NT2/D1 (cell line): ENCODE measurements at regions not wholly inside any gene's neighbourhood (a gene's known extent, or its start where the extent isn't known, plus 50 kb on each side); places are given as distances from the start of the nearest gene placed in this dataset.

Experiments
- DNase-seq: peaks from one replicate; pipeline ENCODE4 v3.0.0-alpha.2; 2011; ENCODE audit warnings: low read depth, low spot score
- H3K27me3 ChIP-seq: 2 replicates; pipeline ENCODE4 v1.6.0; 2011; ENCODE audit warnings: mild to moderate bottlenecking; ENCODE audit not compliant: insufficient read length, insufficient read depth
- H3K36me3 ChIP-seq: 2 replicates; pipeline ENCODE4 v1.6.1; 2011; ENCODE audit warnings: mild to moderate bottlenecking, low read length, mixed read lengths; ENCODE audit not compliant: insufficient read depth, insufficient read length
- H3K4me1 ChIP-seq: 2 replicates; pipeline ENCODE4 v1.5.1; 2011; ENCODE audit not compliant: insufficient read depth, insufficient read length
- H3K4me3 ChIP-seq: 2 replicates; pipeline ENCODE4 v1.5.1; 2011; ENCODE audit warnings: low read depth; ENCODE audit not compliant: insufficient read length
- H3K9ac ChIP-seq: 2 replicates; pipeline ENCODE4 v1.6.0; 2011; ENCODE audit warnings: low read depth; ENCODE audit not compliant: insufficient read length
- H3K9me3 ChIP-seq: 2 replicates; pipeline ENCODE4 v1.5.1; 2011; ENCODE audit warnings: mild to moderate bottlenecking, low read length; ENCODE audit not compliant: insufficient read depth
- SUZ12 ChIP-seq: IDR thresholded peaks from 2 replicates; pipeline ENCODE4 v1.6.1; 2011; ENCODE audit not compliant: insufficient read length, insufficient read depth; ENCODE audit errors: extremely low read depth
- YY1 ChIP-seq: IDR thresholded peaks from 2 replicates; pipeline ENCODE4 v1.6.1; 2011; ENCODE audit not compliant: insufficient read length, insufficient read depth
- ZNF274 ChIP-seq: IDR thresholded peaks from 2 replicates; pipeline ENCODE4 v1.6.1; 2011; ENCODE audit warnings: mild to moderate bottlenecking, low read depth, low read length

DNA sequence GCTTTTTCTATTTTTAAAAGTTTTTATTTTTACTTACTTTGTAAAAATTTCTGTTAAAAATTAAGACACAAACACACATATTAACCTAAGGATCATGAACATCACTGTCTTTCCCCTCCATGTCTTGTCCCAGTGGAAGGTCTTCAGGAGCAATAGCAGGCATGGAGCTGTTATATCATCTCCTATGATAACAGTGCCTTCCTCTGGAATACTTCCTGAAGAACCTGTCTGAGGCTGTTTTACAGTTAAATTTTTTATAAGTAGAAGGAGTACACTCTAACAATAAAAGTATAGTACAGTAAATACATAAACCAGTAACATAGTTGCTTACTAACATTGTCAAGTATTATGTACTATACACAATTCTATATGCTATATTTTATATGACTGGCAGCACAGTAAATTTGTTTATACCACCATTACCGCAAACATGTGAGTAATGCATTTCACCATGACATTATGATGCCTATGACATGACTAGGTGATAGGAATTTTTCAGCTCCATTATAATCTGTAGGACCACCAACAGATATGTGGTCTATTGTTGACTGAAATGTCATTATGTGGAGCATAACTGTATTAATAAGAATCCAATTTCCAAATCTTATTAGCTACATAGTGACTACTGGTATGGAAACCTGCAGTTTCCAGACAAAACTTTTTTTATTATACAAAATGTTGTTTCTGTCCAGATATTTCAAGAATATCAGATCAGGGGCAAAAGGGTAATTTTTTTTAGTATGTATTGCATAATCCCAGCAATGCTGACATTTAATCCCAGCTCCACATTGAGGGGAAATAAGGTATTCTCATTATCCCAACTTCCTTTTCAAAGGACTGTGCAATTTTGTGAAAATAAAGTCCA is 337.2 kb upstream of the SLC39A10 start:
- Histone ChIP-seq H3K9ac (no peak overlapping the region), H3K4me1 (no peaks in the 10 kb centered on the region), H3K9me3 (no peaks in the 10 kb centered on the region), H3K36me3 (no peaks in the 10 kb centered on the region), H3K4me3 (no peak overlapping the region), H3K27me3 (no peaks in the 10 kb centered on the region)
- DNase-seq, result no peak
- TF ChIP-seq ZNF274, result no peak
- TF ChIP-seq SUZ12, result no peak
- TF ChIP-seq YY1, result no peak

- H3K4me3 ChIP-seq, result no peak overlapping the region
- H3K9ac ChIP-seq, result no peak overlapping the region
- no peak for DNase-seq
- H3K36me3 ChIP-seq, result no peaks in the 10 kb centered on the region
- H3K9me3 ChIP-seq, result no peaks in the 10 kb centered on the region
- no peaks in the 10 kb centered on the region for H3K4me1 ChIP-seq
- no peak for TF ChIP-seq ZNF274
- TF ChIP-seq YY1, result no peak
- no peak for TF ChIP-seq SUZ12
- H3K27me3 ChIP-seq, result no peaks in the 10 kb centered on the region
Measured at GRCh38 chr2:195319112-195319460, 337.9 kb upstream of the SLC39A10 start.

DNA sequence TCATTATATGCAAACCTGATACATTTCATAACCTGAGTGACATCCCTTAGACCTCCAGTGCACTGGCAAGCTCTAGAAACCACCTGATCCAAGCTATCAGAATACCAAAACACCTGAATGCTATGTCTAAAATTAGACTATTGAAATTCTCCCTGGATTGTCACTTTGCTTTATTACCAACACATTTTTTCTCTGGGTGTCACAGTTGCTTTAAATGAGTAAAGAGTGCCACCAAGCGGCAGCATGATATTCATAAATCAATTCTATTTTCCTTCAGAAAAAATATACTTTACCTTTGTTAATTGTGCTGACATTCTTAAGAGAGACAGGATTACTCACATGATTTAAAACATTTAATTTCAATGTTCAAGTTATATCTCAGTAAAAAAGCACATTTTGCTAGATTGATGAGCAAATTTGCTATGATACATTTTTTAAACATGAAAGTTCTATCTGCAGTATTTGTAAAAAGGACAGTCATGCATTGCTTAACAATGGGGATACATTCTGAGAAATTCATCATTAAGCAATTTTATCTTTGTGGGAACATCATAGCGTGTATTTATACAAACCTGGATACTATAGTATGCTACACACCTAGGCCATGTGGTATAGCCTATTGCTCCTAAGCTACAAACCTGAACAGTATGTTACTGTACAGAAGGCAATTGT is 338.4 kb upstream of the SLC39A10 start:
- DNase-seq, result peak; percentile 16
- Histone ChIP-seq H3K9ac (no peak overlapping the region), H3K4me3 (no peak overlapping the region), H3K27me3 (no peaks in the 10 kb centered on the region), H3K9me3 (no peaks in the 10 kb centered on the region), H3K36me3 (no peaks in the 10 kb centered on the region), H3K4me1 (no peaks in the 10 kb centered on the region)
- TF ChIP-seq YY1 (no peak), ZNF274 (no peak), SUZ12 (no peak)

DNA sequence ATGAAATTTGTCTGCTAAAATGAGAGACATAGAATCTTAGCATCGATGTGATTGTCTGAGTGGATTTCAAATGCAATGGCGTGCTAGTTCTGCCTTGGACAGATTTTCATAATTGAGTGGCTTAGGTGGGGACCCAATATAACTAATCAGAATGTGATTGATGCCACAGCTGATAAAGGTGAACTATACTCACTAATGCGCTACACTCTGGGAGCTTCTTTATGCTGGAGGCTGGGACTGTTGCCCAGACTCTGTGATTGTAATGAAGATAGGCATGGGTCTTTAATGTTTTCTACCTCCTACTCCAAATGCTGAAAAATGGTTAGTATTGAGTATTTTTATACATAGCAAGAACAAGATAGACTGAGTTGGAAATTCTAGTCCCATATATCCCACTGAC is 339.5 kb upstream of the SLC39A10 start:
- Histone ChIP-seq H3K9me3 (no peaks in the 10 kb centered on the region), H3K4me1 (no peaks in the 10 kb centered on the region), H3K9ac (no peak overlapping the region), H3K4me3 (no peak overlapping the region), H3K27me3 (no peaks in the 10 kb centered on the region), H3K36me3 (no peaks in the 10 kb centered on the region)
- DNase-seq, result no peak
- no peak for TF ChIP-seq SUZ12
- TF ChIP-seq YY1, result no peak

DNA sequence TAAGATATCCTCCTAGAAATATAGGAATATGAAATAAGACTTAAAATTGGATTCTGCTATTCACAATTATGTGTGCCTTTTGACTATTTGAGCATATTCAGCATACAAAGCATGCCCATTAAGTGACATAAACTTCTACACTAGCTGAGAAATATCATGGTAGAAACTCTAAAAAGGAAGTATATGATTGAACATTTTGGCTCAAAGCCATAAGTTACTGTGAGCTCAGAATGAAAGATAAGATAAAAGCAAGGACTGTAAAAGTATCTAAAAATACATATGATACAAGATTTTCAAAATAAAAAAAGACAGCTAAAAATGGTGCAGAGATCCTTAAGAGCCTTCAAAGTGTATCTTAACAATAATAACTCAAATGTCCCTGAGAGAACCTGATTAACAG is 340.5 kb upstream of the SLC39A10 start:
- H3K27me3 ChIP-seq, result no peaks in the 10 kb centered on the region
- TF ChIP-seq YY1 (no peak), SUZ12 (no peak), ZNF274 (no peak)
- no peak overlapping the region for H3K4me3 ChIP-seq
- no peaks in the 10 kb centered on the region for H3K9me3 ChIP-seq
- DNase-seq, result no peak
- H3K36me3 ChIP-seq, result no peaks in the 10 kb centered on the region
- no peak overlapping the region for H3K9ac ChIP-seq
- H3K4me1 ChIP-seq, result no peaks in the 10 kb centered on the region

DNA sequence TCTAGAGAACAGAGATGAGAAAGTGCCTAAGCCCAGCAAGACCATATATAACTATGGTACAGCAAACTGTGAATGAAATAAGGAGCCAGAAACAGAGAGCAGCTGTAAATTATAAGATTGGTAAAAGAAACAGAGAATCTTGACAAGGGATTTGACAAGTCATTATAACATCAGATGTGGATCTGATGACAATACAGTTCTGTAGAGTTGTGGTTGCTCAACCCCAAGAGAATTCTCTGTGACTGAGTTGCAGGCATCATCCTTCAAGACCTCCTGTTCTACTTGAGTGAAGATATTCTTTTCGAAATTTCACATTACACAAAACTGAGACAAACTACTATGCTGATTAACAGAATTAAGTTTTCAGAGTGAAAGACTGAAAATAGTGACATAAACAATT is 343.1 kb upstream of the SLC39A10 start:
- Histone ChIP-seq H3K9ac (no peak overlapping the region), H3K36me3 (no peaks in the 10 kb centered on the region), H3K4me1 (no peaks in the 10 kb centered on the region), H3K9me3 (no peaks in the 10 kb centered on the region), H3K4me3 (no peak overlapping the region), H3K27me3 (no peaks in the 10 kb centered on the region)
- DNase-seq, result no peak
- no peak for TF ChIP-seq YY1
- TF ChIP-seq ZNF274, result no peak
- TF ChIP-seq SUZ12, result no peak

GRCh38 chr2:195312662-195313061 is 344.4 kb upstream of the SLC39A10 start:
- H3K27me3 ChIP-seq, result no peaks in the 10 kb centered on the region
- no peaks in the 10 kb centered on the region for H3K36me3 ChIP-seq
- no peak for DNase-seq
- no peaks in the 10 kb centered on the region for H3K9me3 ChIP-seq
- no peaks in the 10 kb centered on the region for H3K4me1 ChIP-seq
- H3K9ac ChIP-seq, result no peak overlapping the region
- H3K4me3 ChIP-seq, result no peak overlapping the region
- no peak for TF ChIP-seq ZNF274
- no peak for TF ChIP-seq YY1
- no peak for TF ChIP-seq SUZ12
